IMR-90 (cell line): ENCODE measurements at regions not wholly inside any gene's neighbourhood (a gene's known extent, or its start where the extent isn't known, plus 50 kb on each side); places are given as distances from the start of the nearest gene placed in this dataset.

Experiments used
- ATAC-seq: fragments of 200-7000 bp; cut with Tn5 transposase; 2 replicates; pipeline ENCODE4 v1.9.1; 2020; ENCODE audit warnings: low read depth, mild to moderate bottlenecking, moderate library complexity
- BruUV-seq: library from RNA; stranded (reverse); fragments of 400-500 nt; replicated peaks from 2 replicates; lab custom pipeline; 2021; lab: Mats Ljungman, UMichigan
- CTCF ChIA-PET: fragments of 300-600 bp; formaldehyde crosslinking; extraction: SDS; loops from one replicate; lab custom pipeline; 2021; ENCODE audit warnings: antibody characterized with exemption; lab: Yijun Ruan, JAX
- POLR2A ChIA-PET: fragments of 300-600 bp; sonication (Branson Sonifier 250); formaldehyde crosslinking; loops from one replicate; lab custom pipeline; 2022; ENCODE audit warnings: antibody characterized with exemption; ENCODE audit not compliant: unreplicated experiment; lab: Charles Lee
- DNase-seq: peaks from one replicate; pipeline ENCODE4 v3.0.0; 2013
- H2AFZ ChIP-seq: replicated peaks from 2 replicates; pipeline ENCODE3; 2013; ENCODE audit warnings: low read length, mild to moderate bottlenecking; ENCODE audit not compliant: poor library complexity
- H2AK5ac ChIP-seq: 2 replicates; pipeline ENCODE4 v1.6.1; 2013; ENCODE audit warnings: low read depth, low read length, inconsistent platforms
- H2AK9ac ChIP-seq: replicated peaks from 2 replicates; pipeline ENCODE3; 2013; ENCODE audit warnings: mild to moderate bottlenecking, low read depth, low read length, moderate library complexity; ENCODE audit not compliant: poor library complexity
- H2BK120ac ChIP-seq: 2 replicates; pipeline ENCODE4 v1.6.1; 2013; ENCODE audit warnings: low read depth, low read length, inconsistent platforms
- H2BK15ac ChIP-seq: 3 replicates; pipeline ENCODE4 v1.6.1; 2013; ENCODE audit warnings: low read depth, low read length, inconsistent platforms
- H2BK20ac ChIP-seq: 2 replicates; pipeline ENCODE4 v1.6.1; 2013; ENCODE audit warnings: low read depth, mild to moderate bottlenecking, inconsistent platforms, low read length, moderate library complexity
- H2BK5ac ChIP-seq: 2 replicates; pipeline ENCODE4 v1.6.1; 2013; ENCODE audit warnings: mild to moderate bottlenecking, low read depth, low read length, inconsistent platforms; ENCODE audit not compliant: poor library complexity, severe bottlenecking
- H3K14ac ChIP-seq: replicated peaks from 2 replicates; pipeline ENCODE4 v1.6.1; 2013; ENCODE audit warnings: low read depth, low read length, inconsistent platforms
- H3K18ac ChIP-seq: 2 replicates; pipeline ENCODE4 v1.6.1; 2013; ENCODE audit warnings: low read depth, low read length, control low read depth
- H3K23ac ChIP-seq: 2 replicates; pipeline ENCODE4 v1.6.1; 2013; ENCODE audit warnings: low read depth, low read length, inconsistent platforms
- H3K27ac ChIP-seq: 2 replicates; pipeline ENCODE4 v1.5.1; 2013; ENCODE audit warnings: mild to moderate bottlenecking, control low read depth, low read length; ENCODE audit not compliant: insufficient read depth
- H3K27me3 ChIP-seq: 2 replicates; pipeline ENCODE4 v1.6.1; 2013; ENCODE audit warnings: low read length; ENCODE audit not compliant: control insufficient read depth, insufficient read depth
- H3K36me3 ChIP-seq: 2 replicates; pipeline ENCODE4 v1.6.1; 2013; ENCODE audit warnings: low read length, mixed read lengths; ENCODE audit not compliant: control insufficient read depth, insufficient read depth
- H3K4ac ChIP-seq: 2 replicates; pipeline ENCODE4 v1.6.1; 2013; ENCODE audit warnings: low read depth, low read length, inconsistent platforms
- H3K4me1 ChIP-seq: 2 replicates; pipeline ENCODE4 v1.6.1; 2013; ENCODE audit warnings: low read length, mixed read lengths; ENCODE audit not compliant: control insufficient read depth, insufficient read depth
- H3K4me2 ChIP-seq: 2 replicates; pipeline ENCODE4 v1.6.1; 2013; ENCODE audit warnings: low read depth, mild to moderate bottlenecking, control low read depth, low read length, moderate library complexity
- H3K4me3 ChIP-seq: 2 replicates; pipeline ENCODE4 v1.5.1; 2013; ENCODE audit warnings: low read depth, mild to moderate bottlenecking, control low read depth, low read length, moderate library complexity; ENCODE audit not compliant: insufficient read depth
- H3K56ac ChIP-seq: 2 replicates; pipeline ENCODE4 v1.6.1; 2013; ENCODE audit warnings: low read length, inconsistent platforms; ENCODE audit not compliant: insufficient read depth; ENCODE audit errors: extremely low read depth
- H3K79me1 ChIP-seq, 2 experiments: 2 replicates each; pipeline ENCODE4 v1.6.1; 2013; ENCODE audit warnings: low read length in 2 of 2, inconsistent platforms in 1 of 2, low read depth in 1 of 2
- H3K9ac ChIP-seq: 2 replicates; pipeline ENCODE4 v1.6.1; 2013; ENCODE audit warnings: low read depth, low read length, control low read depth
- H3K9me1 ChIP-seq: 2 replicates; pipeline ENCODE4 v1.6.1; 2013; ENCODE audit warnings: low read length, inconsistent platforms; ENCODE audit not compliant: insufficient read depth
- H3K9me3 ChIP-seq: 2 replicates; pipeline ENCODE4 v1.6.1; 2013; ENCODE audit warnings: low read length; ENCODE audit not compliant: control insufficient read depth, insufficient read depth
- H4K20me1 ChIP-seq: 2 replicates; pipeline ENCODE4 v1.6.1; 2013; ENCODE audit warnings: low read length, inconsistent platforms; ENCODE audit not compliant: insufficient read depth
- H4K5ac ChIP-seq: 2 replicates; pipeline ENCODE4 v1.6.1; 2013; ENCODE audit warnings: mild to moderate bottlenecking, low read depth, low read length, control low read depth
- H4K8ac ChIP-seq, 2 experiments: 2 replicates each; pipeline ENCODE4 v1.6.1; 2013; ENCODE audit warnings: low read depth in 2 of 2, low read length in 2 of 2, control low read depth in 1 of 2, inconsistent platforms in 1 of 2
- H4K91ac ChIP-seq: 2 replicates; pipeline ENCODE4 v1.6.1; 2013; ENCODE audit warnings: low read depth, low read length, inconsistent platforms; ENCODE audit not compliant: insufficient read depth
- BHLHE40 ChIP-seq: fragments of 150-350 bp; IDR thresholded peaks from 2 replicates; pipeline ENCODE4 v1.6.1; 2016; ENCODE audit warnings: mild to moderate bottlenecking, low read depth, low read length
- CEBPB ChIP-seq: IDR thresholded peaks from 2 replicates; pipeline ENCODE4 v1.6.1; 2012; ENCODE audit warnings: low read depth, low read length, improper control_type of control experiment
- CHD1 ChIP-seq: IDR thresholded peaks from 2 replicates; pipeline ENCODE4 v1.6.1; 2012; ENCODE audit warnings: low read depth, low read length, improper control_type of control experiment
- CTCF ChIP-seq: conservative IDR thresholded peaks from 2 replicates; pipeline ENCODE4 v1.5.1; 2012; ENCODE audit warnings: mild to moderate bottlenecking, low read depth, low read length, improper control_type of control experiment
- ELK1 ChIP-seq: fragments of 150-350 bp; IDR thresholded peaks from 2 replicates; pipeline ENCODE4 v1.6.1; 2016; ENCODE audit warnings: low read depth, mild to moderate bottlenecking, low read length, moderate library complexity, borderline replicate concordance
- FOS ChIP-seq: fragments of 150-350 bp; IDR thresholded peaks from 2 replicates; pipeline ENCODE4 v1.6.1; 2016; ENCODE audit warnings: low read depth, low read length
- MAFK ChIP-seq: IDR thresholded peaks from 2 replicates; pipeline ENCODE4 v1.6.1; 2012; ENCODE audit warnings: low read depth, low read length, improper control_type of control experiment
- MXI1 ChIP-seq: IDR thresholded peaks from 2 replicates; pipeline ENCODE4 v1.6.1; 2012; ENCODE audit warnings: low read depth, mild to moderate bottlenecking, low read length, moderate library complexity, borderline replicate concordance
- POLR2A ChIP-seq: IDR thresholded peaks from 2 replicates; pipeline ENCODE4 v1.6.1; 2012; ENCODE audit warnings: mild to moderate bottlenecking, low read depth, low read length
- RAD21 ChIP-seq: IDR thresholded peaks from 2 replicates; pipeline ENCODE4 v1.6.1; 2012; ENCODE audit warnings: low read length, improper control_type of control experiment
- RFX5 ChIP-seq: IDR thresholded peaks from 2 replicates; pipeline ENCODE4 v1.8.0; 2012; ENCODE audit warnings: low read depth, mild to moderate bottlenecking, low read length, moderate library complexity
- USF2 ChIP-seq: fragments of 150-350 bp; IDR thresholded peaks from 2 replicates; pipeline ENCODE4 v1.6.1; 2017; ENCODE audit warnings: mild to moderate bottlenecking, antibody characterized with exemption, low read length, low read depth
- WGBS, 2 experiments: methylation state at CpG; one replicate each; pipeline versions ENCODE4 v1.1.5 to v1.1.7; 2013; ENCODE audit warnings: missing lambda C conversion rate in 2 of 2; ENCODE audit not compliant: insufficient read length in 1 of 2; ENCODE audit errors: extremely low coverage in 2 of 2; 5-methylcytosine and 5-hydroxymethylcytosine counted together
- dilution Hi-C: fragments of 300-500 bp; cut with HindIII; formaldehyde crosslinking; loops from one replicate; pipeline ENCODE4 v1.14.3; 2018; ENCODE audit warnings: low sequenced_read_pairs; ENCODE audit not compliant: unreplicated experiment
- in situ Hi-C: fragments of 300-500 bp; cut with MboI; formaldehyde crosslinking; loops from 3 replicates; pipeline ENCODE4 v1.14.3; 2019; ENCODE audit warnings: low sequenced_read_pairs, inconsistent platforms, mixed read lengths
- intact Hi-C: fragments of 100-400 bp; cut with micrococcal nuclease; formaldehyde crosslinking; loops from 2 replicates; pipeline ENCODE4 v1.10.0; 2022

- Histone ChIP-seq H4K5ac (peak overlapping the region; percentile 33; the same call in 1 of the 2 replicates), H3K27me3 (no peaks in the 10 kb centered on the region), H3K4me1 (peaks cover 2% of the 10 kb centered on the region; the same call in 1 of the 2 replicates), H3K4ac (peak overlapping the region; percentile 22; the same call in 1 of the 2 replicates), H2BK20ac (peak overlapping the region; percentile 16; the same call in 1 of the 2 replicates), H3K27ac (no peak overlapping the region), H3K18ac (peak overlapping the region; percentile 56; the same call in 1 of the 2 replicates), H3K9me3 (no peaks in the 10 kb centered on the region), H2AFZ (no peak overlapping the region), H4K91ac (peak overlapping the region; percentile 2; the same call in 1 of the 2 replicates), H3K56ac (no peak overlapping the region), H3K23ac (peak overlapping the region; percentile 49), H2AK5ac (peak overlapping the region; percentile 40; the same call in 1 of the 2 replicates), H2BK5ac (no peak overlapping the region), H4K20me1 (no peaks in the 10 kb centered on the region), H3K4me3 (no peak overlapping the region), H4K8ac (peak overlapping the region in 1 of 2 experiments; percentile 14; a peak in 1 of 4 replicates), H3K36me3 (no peaks in the 10 kb centered on the region), H3K4me2 (no peak overlapping the region), H2AK9ac (no peak overlapping the region), H3K14ac (peak overlapping the region; percentile 64; the same call in 1 of the 2 replicates), H3K79me1 (no peaks in the 10 kb centered on the region), H3K9ac (no peak overlapping the region), H3K9me1 (peaks cover 9% of the 10 kb centered on the region; the same call in 1 of the 2 replicates), H2BK120ac (peak overlapping the region; percentile 28), H2BK15ac (0 out of 3 replicates have a peak overlapping the region, but pooled peaks have one; percentile 13)
- no TSS peak for BruUV-seq
- ATAC-seq (no peak), DNase-seq (no peak)
- in situ Hi-C loops (loop anchor here (25.0 kb wide), 1 partner anchor 1803 kb away; no protein-coding TSS in a partner anchor), intact Hi-C loops (no loop called here), dilution Hi-C loops (no loop called here)
- WGBS, 2 experiments = 80% methylated on average over 1 of the region's 2 CpGs; no CpG with 5 or more reads in 1 of the 2 experiments
- POLR2A ChIA-PET = no interaction called here
- TF ChIP-seq RAD21 (no peak), CEBPB (no peak), CHD1 (no peak), ELK1 (no peak), RFX5 (no peak), BHLHE40 (no peak), POLR2A (no peak), MXI1 (no peak), CTCF (no peak), MAFK (no peak), USF2 (no peak), FOS (no peak)
- CTCF ChIA-PET = no interaction called here
These were observed 232.5 kb downstream of the IBTK start for GRCh38 chr6:82015043-82015442.
